Skin of body (tissue), 1 donor: ENCODE measurements at regions not wholly inside any gene's neighbourhood (a gene's known extent, or its start where the extent isn't known, plus 50 kb on each side); places are given as distances from the start of the nearest gene placed in this dataset.
A peak's percentile ranks its signal among the peaks of the same experiment; 100 is the strongest.
"Not testable (repeated sequence)": the region's sequence is repeated elsewhere in the genome, so short reads cannot be mapped to it uniquely, and the experiment has no call there.

Experiments used
- DNase-seq: peaks from one replicate; lab custom pipeline; 2025; lab: John Stamatoyannopoulos, UW

DNA sequence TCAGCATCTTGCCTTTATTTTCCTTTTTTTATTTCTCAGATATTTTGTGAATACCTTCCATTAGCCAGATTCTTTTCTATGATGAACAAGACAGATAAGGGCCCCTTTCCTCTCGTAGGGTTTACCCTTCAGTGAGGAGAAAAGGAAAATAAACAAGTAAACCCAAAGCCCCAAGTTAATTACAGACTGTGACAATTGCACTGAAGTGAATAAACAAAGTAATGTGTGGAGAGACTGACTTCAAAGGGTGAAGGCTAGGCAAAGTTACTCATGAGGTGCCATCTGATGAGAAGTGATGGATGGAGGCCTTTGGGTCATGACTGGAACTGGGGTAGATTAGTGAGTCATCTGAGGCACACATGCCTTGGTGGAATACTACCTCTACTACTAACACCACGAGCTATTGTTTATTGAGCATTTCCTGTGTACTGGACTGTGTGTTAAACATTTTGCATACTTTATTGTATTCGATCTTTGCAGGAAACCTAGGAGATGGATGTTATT, 143.4 kb upstream of the PRICKLE1 start:
- DNase-seq: no peak

- DNase-seq: no peak
These were observed 140.7 kb upstream of the PRICKLE1 start for GRCh38 chr12:42730291-42730690.

DNA sequence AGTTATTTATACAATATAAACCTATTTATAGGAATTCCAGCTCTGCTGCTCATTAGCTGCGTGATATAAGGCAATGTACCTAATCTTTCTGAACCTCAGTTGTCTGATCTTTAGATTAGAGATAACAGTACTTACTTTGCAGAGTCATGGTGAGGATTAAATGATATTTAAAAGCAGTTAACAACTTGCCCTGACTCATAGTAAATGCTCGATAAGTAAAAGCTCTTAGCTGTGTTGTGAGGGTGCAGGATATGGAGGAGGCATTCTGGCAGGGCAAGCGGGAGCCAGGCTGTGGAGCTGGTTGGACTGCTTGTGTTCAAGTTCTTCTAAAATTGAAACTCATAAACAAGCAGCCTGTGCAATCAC, 140.0 kb upstream of the PRICKLE1 start:
- no peak for DNase-seq

- DNase-seq: no peak
These were observed 139.4 kb upstream of the PRICKLE1 start for GRCh38 chr12:42728770-42729534.

- no peak for DNase-seq
These were observed 138.7 kb upstream of the PRICKLE1 start for GRCh38 chr12:42728287-42728686.

DNA sequence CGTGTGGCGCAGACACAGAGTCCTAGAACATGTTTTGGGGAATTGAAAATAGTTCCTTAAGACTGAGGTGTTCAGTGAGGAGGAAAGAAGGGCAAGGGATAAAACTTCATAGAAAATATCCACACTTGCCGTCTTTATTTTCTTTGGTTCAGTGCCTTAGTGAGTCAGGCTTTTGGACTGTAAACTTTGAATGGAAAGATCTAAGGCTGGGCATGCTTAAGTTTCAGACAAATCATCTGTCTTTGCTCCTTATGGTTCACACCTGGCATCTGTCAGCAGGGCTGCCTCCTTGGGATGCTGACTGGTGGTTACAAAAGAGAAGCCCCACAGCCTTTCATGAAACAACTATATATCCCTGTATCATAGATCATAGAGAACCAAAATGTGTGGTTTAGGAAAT, 136.3 kb upstream of the PRICKLE1 start:
- DNase-seq: no peak

- no peak for DNase-seq
These were observed 126.9 kb upstream of the PRICKLE1 start for GRCh38 chr12:42716491-42716891.

- not testable (repeated sequence) for DNase-seq
These were observed 124.0 kb upstream of the PRICKLE1 start for GRCh38 chr12:42713566-42713965.

DNA sequence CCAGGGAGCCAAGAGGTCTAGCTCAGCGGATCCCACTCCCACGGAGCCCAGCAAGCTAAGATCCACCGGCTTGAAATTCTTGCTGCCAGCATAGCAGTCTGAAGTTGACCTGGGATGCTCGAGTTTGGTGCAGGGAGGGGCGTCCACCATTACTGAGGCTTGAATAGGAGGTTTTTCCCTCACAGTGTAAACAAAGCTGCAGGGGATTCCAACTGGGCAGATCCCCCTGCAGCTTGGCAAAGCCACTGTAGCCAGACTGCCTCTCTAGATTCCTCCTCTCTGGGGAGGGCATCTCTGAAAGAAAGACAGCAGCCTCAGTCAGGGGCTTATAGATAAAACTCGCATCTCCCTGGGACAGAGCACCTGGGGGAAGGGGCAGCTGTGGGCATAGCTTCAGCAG, 118.8 kb upstream of the PRICKLE1 start:
- DNase-seq: not testable (repeated sequence)

DNA sequence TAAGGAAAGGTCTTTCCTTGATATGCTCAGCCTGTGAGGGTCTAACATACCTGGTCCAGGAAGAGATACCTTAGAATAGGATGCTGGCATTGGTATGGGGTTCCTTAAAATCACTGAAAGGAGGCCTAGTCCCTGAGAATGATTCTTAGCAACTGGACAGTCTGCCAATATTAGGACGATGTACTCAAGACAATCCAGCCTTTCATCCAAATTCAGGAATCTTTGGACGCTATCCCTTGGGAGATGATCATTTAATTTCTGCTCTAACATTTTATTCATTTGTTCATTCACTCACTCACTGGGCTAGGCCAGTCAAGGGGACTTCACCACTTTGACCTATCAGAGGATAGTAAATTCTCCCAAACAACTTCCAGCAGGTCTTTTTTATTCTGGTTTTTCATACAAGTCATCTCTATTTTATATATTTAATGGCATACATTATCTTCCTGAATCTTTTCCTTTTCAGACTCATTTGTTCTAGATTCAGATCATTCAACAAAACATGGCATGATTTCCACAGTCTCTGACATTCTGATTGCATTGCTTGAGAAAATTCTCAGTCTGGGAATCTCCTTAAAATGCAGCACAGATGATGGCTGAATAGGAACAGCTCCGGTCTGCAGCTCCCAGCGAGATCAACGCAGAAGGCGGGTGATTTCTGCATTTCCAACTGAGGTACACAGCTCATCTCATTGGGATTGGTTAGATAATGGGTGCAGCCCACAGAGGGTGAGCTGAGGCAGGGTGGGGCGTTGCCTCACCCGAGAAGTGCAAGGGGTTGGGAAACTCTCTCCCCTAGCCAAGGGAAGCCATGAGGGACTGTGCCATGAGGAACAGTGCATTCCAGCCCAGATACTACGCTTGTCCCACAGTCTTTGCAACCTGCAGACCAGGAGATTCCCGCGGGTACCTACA, 118.0 kb upstream of the PRICKLE1 start:
- no peak for DNase-seq

DNA sequence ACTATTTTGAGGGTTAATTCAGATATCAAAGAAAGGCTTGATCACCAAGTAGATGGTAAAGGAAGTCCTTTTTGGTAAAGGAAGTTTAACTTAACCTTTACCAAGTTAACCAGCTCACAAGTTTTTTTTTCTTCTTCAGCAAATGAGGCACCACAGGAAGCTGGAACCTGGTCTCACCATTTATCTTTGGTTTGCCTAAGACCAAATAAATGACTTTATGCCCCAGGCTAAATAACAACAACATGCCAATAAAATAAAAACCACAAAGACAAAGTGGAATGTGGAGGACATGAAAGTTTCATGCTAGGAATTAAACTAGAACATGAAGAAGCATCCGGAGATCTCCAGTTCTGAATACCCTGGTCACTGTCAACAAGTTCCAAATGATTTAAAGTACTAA, 116.8 kb upstream of the PRICKLE1 start:
- DNase-seq: no peak

DNA sequence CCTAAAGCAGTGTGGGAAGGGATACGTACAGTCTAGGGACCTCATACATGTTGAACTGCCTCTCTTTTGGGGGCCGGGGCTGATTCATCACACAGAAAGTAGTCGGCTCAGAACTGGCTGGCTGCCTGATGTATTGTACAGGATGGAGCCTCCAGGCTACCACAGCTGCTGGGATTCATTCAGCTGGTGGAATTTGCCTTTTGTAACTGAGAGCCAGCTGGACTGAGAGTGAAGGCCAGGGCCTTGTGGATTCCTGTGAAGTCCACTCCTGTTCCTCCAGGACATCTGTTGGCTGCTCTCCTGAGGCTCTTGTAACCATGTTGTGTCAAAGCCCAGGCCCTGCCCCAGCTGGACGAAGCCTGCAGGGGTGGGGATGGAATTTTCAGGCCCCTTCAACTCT, 116.3 kb upstream of the PRICKLE1 start:
- peak; percentile 57 for DNase-seq

DNA sequence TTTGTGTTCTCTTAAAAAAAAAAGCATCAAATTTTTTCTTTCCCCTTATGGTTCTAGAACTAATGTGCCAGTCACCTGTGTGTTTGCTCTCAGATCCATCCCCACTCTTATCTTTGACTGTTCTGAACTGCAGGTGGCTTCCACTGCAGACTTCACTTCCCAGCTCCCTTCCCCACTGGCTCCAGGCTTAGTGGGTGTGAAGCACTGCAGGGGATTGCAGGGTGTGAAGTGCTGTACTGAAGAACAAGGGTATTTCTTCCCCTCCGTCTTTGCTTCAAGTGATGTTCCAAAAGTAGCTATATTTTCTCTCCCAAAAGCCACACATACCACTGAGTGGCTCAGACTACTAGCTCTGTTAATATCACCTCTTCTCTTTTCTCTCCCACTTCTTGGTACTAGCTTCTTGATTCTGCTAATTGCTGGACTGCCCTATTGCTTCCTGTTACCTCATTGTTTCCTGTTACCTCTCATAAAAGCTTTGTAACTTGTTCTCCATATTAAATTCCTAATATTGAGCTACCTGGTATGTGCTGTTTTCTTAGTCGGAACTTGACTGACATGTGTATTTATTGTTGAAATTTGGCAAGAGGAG, 115.4 kb upstream of the PRICKLE1 start:
- no peak for DNase-seq

- DNase-seq: no peak
These were observed 114.8 kb upstream of the PRICKLE1 start for GRCh38 chr12:42704340-42704739.

DNA sequence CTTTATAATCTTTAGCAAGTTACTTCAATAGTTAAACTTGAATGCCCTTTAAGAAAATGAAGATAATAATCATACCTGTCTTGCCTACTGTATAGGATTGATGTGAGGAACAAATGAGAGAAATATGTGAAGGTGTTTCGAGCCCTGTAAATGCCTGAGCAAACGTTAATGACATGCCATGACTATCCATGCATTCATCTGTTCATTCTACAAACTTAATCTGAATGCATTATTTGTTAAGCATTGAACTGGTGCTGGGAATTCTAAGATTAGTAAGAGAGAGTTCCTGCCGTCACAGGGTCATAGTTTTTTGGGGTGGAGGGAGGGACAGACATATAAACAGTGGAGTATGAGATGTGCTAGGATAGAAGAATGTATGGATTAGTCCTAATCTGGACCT, 111.5 kb upstream of the PRICKLE1 start:
- DNase-seq: no peak

DNA sequence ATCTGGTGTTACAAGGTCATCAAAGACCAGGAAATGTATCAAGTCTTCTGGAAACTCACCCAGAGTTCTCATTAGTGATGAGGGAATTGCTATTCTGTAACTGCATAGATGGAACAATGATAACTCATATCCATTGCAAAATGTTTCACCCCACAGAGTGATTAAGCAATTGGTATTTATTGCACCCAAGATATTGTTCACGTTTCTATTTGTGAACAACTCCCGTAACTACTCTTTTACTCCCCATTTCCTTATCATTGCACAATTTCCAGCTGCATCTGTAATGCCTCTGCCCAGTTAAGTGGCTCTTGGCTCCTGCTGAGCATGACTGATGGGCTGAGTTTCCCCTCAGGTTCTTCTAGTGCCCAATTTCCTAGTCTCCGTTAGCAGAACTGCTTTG, 108.7 kb upstream of the PRICKLE1 start:
- DNase-seq: peak; percentile 45

- DNase-seq: peak; percentile 86
These were observed 107.0 kb upstream of the PRICKLE1 start for GRCh38 chr12:42696406-42697149.

DNA sequence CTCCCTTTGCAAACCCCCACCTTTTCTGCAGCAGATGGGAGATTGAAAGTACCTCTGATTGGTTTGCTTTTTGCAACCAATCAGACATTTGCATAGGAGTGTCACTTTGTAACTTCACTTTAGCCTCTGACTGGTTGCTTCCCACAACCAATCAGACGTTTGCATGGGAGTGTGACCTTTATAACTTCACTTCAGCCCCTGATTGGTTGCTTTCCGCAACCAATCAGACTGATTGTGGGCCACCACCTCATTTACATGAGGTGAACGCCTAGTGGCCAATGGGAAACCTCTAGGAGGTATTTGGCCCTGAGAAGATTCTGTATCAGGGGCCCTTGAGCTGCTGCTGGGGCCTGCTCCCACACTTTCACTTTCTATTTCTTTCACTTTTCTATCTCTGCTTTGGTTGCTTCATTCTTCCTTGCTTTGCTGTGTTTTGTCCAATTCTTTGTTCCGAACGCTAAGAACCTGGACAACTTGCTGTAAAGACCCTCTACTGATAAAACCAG, 106.0 kb upstream of the PRICKLE1 start:
- no peak for DNase-seq

DNA sequence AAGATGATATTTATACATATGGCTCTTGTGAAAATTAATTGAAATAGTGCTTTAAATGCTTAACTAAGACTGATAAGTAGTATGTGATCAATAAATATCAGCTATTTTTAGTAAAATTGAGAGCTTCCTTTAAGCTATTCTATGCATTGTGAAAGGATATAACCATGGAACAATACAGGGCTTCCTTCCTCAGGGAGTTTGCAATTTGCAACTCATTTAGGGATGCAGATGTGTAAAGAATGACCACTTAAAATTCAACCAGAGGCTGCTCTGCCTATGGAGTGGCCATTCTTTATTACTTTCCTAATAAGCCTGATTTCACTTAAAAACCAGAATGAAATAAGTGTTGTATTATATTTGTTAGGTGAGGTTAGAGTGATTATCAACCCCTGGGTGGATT, 103.2 kb upstream of the PRICKLE1 start:
- DNase-seq: no peak

- no peak for DNase-seq
These were observed 102.5 kb upstream of the PRICKLE1 start for GRCh38 chr12:42691991-42692557.

DNA sequence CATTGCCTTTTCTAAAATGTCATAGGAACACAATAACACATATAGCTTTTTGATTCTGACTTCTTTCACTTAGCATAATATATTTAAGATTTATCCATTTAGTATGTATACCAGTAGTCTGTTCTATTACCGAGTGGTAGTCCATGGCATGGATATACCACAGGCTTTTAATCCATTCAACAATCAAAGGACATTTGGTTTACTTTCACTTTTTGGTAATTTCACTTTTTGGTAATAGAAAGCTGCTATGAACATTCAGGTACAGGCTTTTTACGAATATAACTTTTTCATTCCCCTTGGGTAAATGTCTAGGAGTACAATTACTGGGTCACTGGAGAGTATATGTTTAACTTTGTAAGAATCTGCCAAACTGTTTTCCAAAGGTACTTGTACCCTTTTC, 100.7 kb upstream of the PRICKLE1 start:
- no peak for DNase-seq
